RWPE1 (cell line): ENCODE measurements at regions not wholly inside any gene's neighbourhood (a gene's known extent, or its start where the extent isn't known, plus 50 kb on each side); places are given as distances from the start of the nearest gene placed in this dataset.

ENCODE experiments used
- CTCF ChIA-PET: fragments of 350-600 bp; sonication (Branson Sonifier 250); formaldehyde crosslinking; extraction: SDS; loops from one replicate; lab custom pipeline; 2021; lab: Yijun Ruan, JAX
- POLR2A ChIA-PET: fragments of 400-600 bp; formaldehyde crosslinking; extraction: SDS; loops from one replicate; lab custom pipeline; 2020; ENCODE audit warnings: antibody characterized with exemption; ENCODE audit not compliant: low non-redundant PET; lab: Yijun Ruan, JAX
- DNase-seq: peaks from one replicate; pipeline ENCODE4 v3.0.0; 2012; ENCODE audit warnings: low spot score
- H3K27ac ChIP-seq: fragments of 450-650 bp; 2 replicates; pipeline ENCODE4 v1.5.1; 2017
- CTCF ChIP-seq: fragments of 450-650 bp; conservative IDR thresholded peaks from 2 replicates; pipeline ENCODE4 v1.5.1; 2017; ENCODE audit warnings: low read depth, mild to moderate bottlenecking

- ChIA-PET POLR2A (no interaction called here), CTCF (interaction anchor here (0.7 kb wide), 1 partner anchor 19 kb away, joined by 4 read pairs; no protein-coding TSS in a partner anchor)
- H3K27ac ChIP-seq, result no peak overlapping the region
- DNase-seq, result no peak
- TF ChIP-seq CTCF, result no peak
Measured at GRCh38 chr20:58585753-58586540, 65.1 kb upstream of the STX16 start.

GRCh38 chr20:58584881-58585752 lies 66.0 kb upstream of the STX16 start:
- no peak for TF ChIP-seq CTCF
- ChIA-PET CTCF (interaction anchor here (0.7 kb wide), 1 partner anchor 20 kb away, joined by 4 read pairs; no protein-coding TSS in a partner anchor), POLR2A (no interaction called here)
- H3K27ac ChIP-seq, result no peak overlapping the region
- DNase-seq, result no peak

- ChIA-PET POLR2A (no interaction called here), CTCF (interaction anchor here (0.6 kb wide), 2 partner anchors 12 to 243 kb away, joined by 3 read pairs; no protein-coding TSS in a partner anchor)
- TF ChIP-seq CTCF, result no peak
- DNase-seq, result no peak
- H3K27ac ChIP-seq, result no peak overlapping the region
Measured at GRCh38 chr20:58584051-58584824, 66.8 kb upstream of the STX16 start.

- no peak overlapping the region for H3K27ac ChIP-seq
- no peak for DNase-seq
- TF ChIP-seq CTCF, result no peak
- ChIA-PET CTCF (interaction anchor here (0.6 kb wide), 2 partner anchors 11 to 243 kb away, joined by 3 read pairs; no protein-coding TSS in a partner anchor), POLR2A (no interaction called here)
Measured at GRCh38 chr20:58583586-58583985, 67.5 kb upstream of the STX16 start.

GRCh38 chr20:58583176-58583575 lies 67.9 kb upstream of the STX16 start:
- no peak for DNase-seq
- ChIA-PET CTCF (no interaction called here), POLR2A (no interaction called here)
- TF ChIP-seq CTCF, result no peak
- no peak overlapping the region for H3K27ac ChIP-seq

GRCh38 chr20:58580474-58580835 lies 65.3 kb upstream of the APCDD1L start:
- ChIA-PET CTCF (interaction anchor here (0.5 kb wide), 1 partner anchor 435 kb away, joined by 3 read pairs; no protein-coding TSS in a partner anchor), POLR2A (no interaction called here)
- TF ChIP-seq CTCF, result no peak
- no peak overlapping the region for H3K27ac ChIP-seq
- no peak for DNase-seq
